NOMO-1 treated with dmso at 0.1 percent for 144 hours (cell line): ENCODE measurements at regions not wholly inside any gene's neighbourhood (a gene's known extent, or its start where the extent isn't known, plus 50 kb on each side); places are given as distances from the start of the nearest gene placed in this dataset.

Experiments used
- DNase-seq: peaks from one replicate; lab custom pipeline; 2025; ENCODE audit not compliant: unreplicated experiment; lab: John Stamatoyannopoulos, UW

- no peak for DNase-seq
Observed at GRCh38 chr3:6806991-6807390, 53.9 kb upstream of the GRM7 start.

DNA sequence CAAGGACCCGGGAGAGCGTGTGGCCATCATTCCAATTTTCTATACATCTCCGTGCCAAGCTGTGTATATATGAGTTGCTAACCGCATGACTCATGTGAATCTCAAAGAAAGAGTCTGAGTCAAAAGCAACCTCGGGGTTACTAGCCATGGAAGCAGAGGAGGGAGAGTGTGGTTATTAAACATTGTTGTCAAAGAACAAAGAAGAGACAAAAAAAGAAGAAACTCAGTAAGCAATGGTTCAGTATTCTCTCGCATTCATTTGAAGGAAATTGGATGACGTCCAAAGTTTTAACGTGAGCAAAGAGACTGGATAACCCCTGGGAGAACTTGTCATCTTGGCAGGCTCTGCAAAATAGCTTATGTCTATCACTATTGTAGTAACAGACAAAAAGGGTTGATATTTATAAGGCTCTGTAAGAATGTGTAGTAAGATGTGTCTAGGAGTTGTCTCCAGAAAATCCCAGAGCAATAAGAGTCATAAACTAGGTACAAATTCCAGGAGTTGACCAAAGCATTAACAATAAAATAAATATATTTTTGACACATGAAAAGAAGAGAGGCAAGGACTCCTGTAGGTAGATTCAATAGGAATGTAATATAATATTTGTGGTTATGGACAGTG lies 52.8 kb upstream of the GRM7 start:
- DNase-seq, result no peak

- DNase-seq, result no peak
Observed at GRCh38 chr3:6809349-6809748, 51.6 kb upstream of the GRM7 start.
